Hepatocyte (in vitro differentiated cells): ENCODE measurements at regions not wholly inside any gene's neighbourhood (a gene's known extent, or its start where the extent isn't known, plus 50 kb on each side); places are given as distances from the start of the nearest gene placed in this dataset.

ENCODE experiments used
- CTCF ChIP-seq: fragments of 200-600 bp; sonication (generic); IDR thresholded peaks from 2 replicates; pipeline ENCODE4 v1.5.1; 2016; ENCODE audit warnings: antibody characterized with exemption, mild to moderate bottlenecking; ENCODE audit not compliant: poor library complexity
- EZH2phosphoT487 ChIP-seq: fragments of 200-600 bp; sonication (generic); IDR thresholded peaks from one replicate; pipeline ENCODE4 v1.6.1; 2018; ENCODE audit warnings: antibody characterized with exemption, mild to moderate bottlenecking, low read depth, moderate library complexity; ENCODE audit not compliant: unreplicated experiment, severe bottlenecking

GRCh38 chr11:127818625-127819024, 768.7 kb downstream of the ETS1 start:
- no peak for TF ChIP-seq CTCF
- no peak for TF ChIP-seq EZH2phosphoT487
